Neural cell (in vitro differentiated cells): ENCODE measurements at regions not wholly inside any gene's neighbourhood (a gene's known extent, or its start where the extent isn't known, plus 50 kb on each side); places are given as distances from the start of the nearest gene placed in this dataset.

ENCODE experiments used
- H2AFZ ChIP-seq: fragments of 200-600, 300-800 bp; sonication (generic), shearing (Covaris generic); 2 replicates; pipeline ENCODE4 v1.6.0; 2014; ENCODE audit warnings: low read depth, mild to moderate bottlenecking, antibody characterized with exemption, low read length, moderate library complexity
- H3F3A ChIP-seq: fragments of 200-600 bp; shearing (Covaris generic); 2 replicates; pipeline ENCODE4 v1.6.1; 2016; ENCODE audit warnings: mild to moderate bottlenecking, moderate library complexity, mixed read lengths, antibody characterized with exemption, low read length; ENCODE audit not compliant: insufficient read depth, poor library complexity, severe bottlenecking
- H3K27ac ChIP-seq: fragments of 200-600, 300-800 bp; sonication (generic), shearing (Covaris generic); 2 replicates; pipeline ENCODE4 v1.5.1; 2014; ENCODE audit warnings: mild to moderate bottlenecking, low read length, moderate library complexity
- H3K27me3 ChIP-seq: fragments of 300-800, 200-600 bp; sonication (generic), shearing (Covaris generic); 2 replicates; pipeline ENCODE4 v1.6.0; 2014; ENCODE audit warnings: mild to moderate bottlenecking, low read depth, low read length, moderate library complexity; ENCODE audit not compliant: insufficient read depth
- H3K36me3 ChIP-seq: fragments of 300-800, 200-600 bp; sonication (generic), shearing (Covaris generic); 2 replicates; pipeline ENCODE4 v1.5.1; 2014; ENCODE audit warnings: mild to moderate bottlenecking, antibody characterized with exemption, low read length, moderate library complexity; ENCODE audit not compliant: insufficient read depth
- H3K4me2 ChIP-seq: fragments of 300-800, 200-600 bp; sonication (generic), shearing (Covaris generic); 2 replicates; pipeline ENCODE4 v1.6.0; 2014; ENCODE audit warnings: mild to moderate bottlenecking, low read length
- H3K4me3 ChIP-seq: fragments of 300-800, 200-600 bp; sonication (generic), shearing (Covaris generic); 2 replicates; pipeline ENCODE4 v1.5.1; 2014; ENCODE audit warnings: mild to moderate bottlenecking, low read length, moderate library complexity
- H3K79me2 ChIP-seq: fragments of 200-600 bp; shearing (Covaris generic); replicated peaks from 2 replicates; pipeline ENCODE4 v1.6.0; 2014; ENCODE audit warnings: mild to moderate bottlenecking, low read length, moderate library complexity; ENCODE audit not compliant: insufficient read depth
- H3K9ac ChIP-seq: fragments of 300-800, 200-600 bp; sonication (generic), shearing (Covaris generic); 2 replicates; pipeline ENCODE4 v1.6.1; 2016; ENCODE audit warnings: mild to moderate bottlenecking, low read length, mixed read lengths
- H3K9me2 ChIP-seq: fragments of 200-600 bp; shearing (Covaris generic); 2 replicates; pipeline ENCODE4 v1.6.1; 2016; ENCODE audit warnings: mild to moderate bottlenecking, low read length, mixed read lengths; ENCODE audit not compliant: insufficient read depth
- H3K9me3 ChIP-seq: fragments of 200-600, 300-800 bp; sonication (generic), shearing (Covaris generic); 2 replicates; pipeline ENCODE4 v1.6.1; 2016; ENCODE audit warnings: mild to moderate bottlenecking, mixed run types, low read length, moderate library complexity, mixed read lengths
- H4K20me1 ChIP-seq: fragments of 200-600 bp; shearing (Covaris generic); 2 replicates; pipeline ENCODE4 v1.6.1; 2016; ENCODE audit warnings: mild to moderate bottlenecking, mixed run types; ENCODE audit not compliant: insufficient read depth
- EP300 ChIP-seq: fragments of 450-650 bp; conservative IDR thresholded peaks from 2 replicates; pipeline ENCODE4 v1.6.1; 2014; ENCODE audit warnings: antibody characterized with exemption, mild to moderate bottlenecking, moderate library complexity; ENCODE audit not compliant: poor library complexity, severe bottlenecking
- EZH2 ChIP-seq: fragments of 200-600, 300-800 bp; shearing (Covaris generic), sonication (generic); IDR thresholded peaks from 2 replicates; pipeline ENCODE4 v1.6.1; 2014; ENCODE audit warnings: antibody characterized with exemption, low read length, borderline replicate concordance, mild to moderate bottlenecking; ENCODE audit not compliant: insufficient read depth, poor library complexity, severe bottlenecking
- MXI1 ChIP-seq: fragments of 450-650 bp; conservative IDR thresholded peaks from 2 replicates; pipeline ENCODE4 v1.6.1; 2014; ENCODE audit warnings: antibody characterized with exemption, mild to moderate bottlenecking; ENCODE audit not compliant: poor library complexity, severe bottlenecking
- POLR2AphosphoS5 ChIP-seq: IDR thresholded peaks from 2 replicates; pipeline ENCODE4 v1.6.1; 2012
- RAD21 ChIP-seq: fragments of 450-650 bp; conservative IDR thresholded peaks from 2 replicates; pipeline ENCODE4 v1.6.1; 2014; ENCODE audit warnings: antibody characterized with exemption, mild to moderate bottlenecking, moderate library complexity
- SMC3 ChIP-seq: fragments of 450-650 bp; conservative IDR thresholded peaks from 2 replicates; pipeline ENCODE4 v1.6.1; 2014; ENCODE audit warnings: antibody characterized with exemption, mild to moderate bottlenecking, moderate library complexity; ENCODE audit not compliant: poor library complexity
- TAF1 ChIP-seq: IDR thresholded peaks from 2 replicates; pipeline ENCODE4 v1.6.1; 2012; ENCODE audit warnings: low read depth
- TF ChIP-seq, protein P1 (sequence below): IDR thresholded peaks from 2 replicates; pipeline ENCODE4 v1.6.1; 2012; ENCODE audit warnings: borderline replicate concordance
- TF ChIP-seq, protein P2 (sequence below): fragments of 450-650 bp; IDR thresholded peaks from 2 replicates; pipeline ENCODE4 v1.5.1; 2014; ENCODE audit warnings: antibody characterized with exemption, mild to moderate bottlenecking, moderate library complexity; ENCODE audit not compliant: poor library complexity, severe bottlenecking

DNA sequence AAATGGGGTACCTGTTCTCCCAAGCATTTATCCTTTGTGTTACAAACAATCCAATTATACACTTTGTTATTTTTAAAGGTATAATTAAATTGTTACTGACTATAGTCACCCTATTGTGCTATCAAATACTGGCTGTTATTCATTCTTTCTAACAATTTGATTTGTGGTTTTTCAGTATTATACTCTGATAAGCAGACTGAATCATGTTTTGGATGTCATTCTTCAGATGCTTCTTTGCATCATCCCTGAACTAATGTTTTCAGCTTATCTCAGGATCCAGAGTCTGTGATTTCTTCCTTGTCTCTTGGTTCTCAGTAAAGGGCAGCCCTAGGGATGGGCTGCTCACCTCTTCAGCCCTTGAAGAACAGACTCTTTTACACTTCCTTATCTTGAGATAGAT, 177.8 kb upstream of the SGCD start:
- H3K36me3 ChIP-seq, result no peaks in the 10 kb centered on the region
- no peaks in the 10 kb centered on the region for H4K20me1 ChIP-seq
- no peaks in the 10 kb centered on the region for H3K27me3 ChIP-seq
- H2AFZ ChIP-seq, result no peak overlapping the region
- no peaks in the 10 kb centered on the region for H3K79me2 ChIP-seq
- H3K9me2 ChIP-seq, result no peaks in the 10 kb centered on the region
- no peaks in the 10 kb centered on the region for H3F3A ChIP-seq
- no peak overlapping the region for H3K27ac ChIP-seq
- H3K9me3 ChIP-seq, result no peaks in the 10 kb centered on the region
- TF ChIP-seq MXI1 (no peak), EZH2 (no peak), RAD21 (no peak), SMC3 (no peak), POLR2AphosphoS5 (no peak), EP300 (no peak), TAF1 (no peak)
- TF ChIP-seq, protein P1, sequence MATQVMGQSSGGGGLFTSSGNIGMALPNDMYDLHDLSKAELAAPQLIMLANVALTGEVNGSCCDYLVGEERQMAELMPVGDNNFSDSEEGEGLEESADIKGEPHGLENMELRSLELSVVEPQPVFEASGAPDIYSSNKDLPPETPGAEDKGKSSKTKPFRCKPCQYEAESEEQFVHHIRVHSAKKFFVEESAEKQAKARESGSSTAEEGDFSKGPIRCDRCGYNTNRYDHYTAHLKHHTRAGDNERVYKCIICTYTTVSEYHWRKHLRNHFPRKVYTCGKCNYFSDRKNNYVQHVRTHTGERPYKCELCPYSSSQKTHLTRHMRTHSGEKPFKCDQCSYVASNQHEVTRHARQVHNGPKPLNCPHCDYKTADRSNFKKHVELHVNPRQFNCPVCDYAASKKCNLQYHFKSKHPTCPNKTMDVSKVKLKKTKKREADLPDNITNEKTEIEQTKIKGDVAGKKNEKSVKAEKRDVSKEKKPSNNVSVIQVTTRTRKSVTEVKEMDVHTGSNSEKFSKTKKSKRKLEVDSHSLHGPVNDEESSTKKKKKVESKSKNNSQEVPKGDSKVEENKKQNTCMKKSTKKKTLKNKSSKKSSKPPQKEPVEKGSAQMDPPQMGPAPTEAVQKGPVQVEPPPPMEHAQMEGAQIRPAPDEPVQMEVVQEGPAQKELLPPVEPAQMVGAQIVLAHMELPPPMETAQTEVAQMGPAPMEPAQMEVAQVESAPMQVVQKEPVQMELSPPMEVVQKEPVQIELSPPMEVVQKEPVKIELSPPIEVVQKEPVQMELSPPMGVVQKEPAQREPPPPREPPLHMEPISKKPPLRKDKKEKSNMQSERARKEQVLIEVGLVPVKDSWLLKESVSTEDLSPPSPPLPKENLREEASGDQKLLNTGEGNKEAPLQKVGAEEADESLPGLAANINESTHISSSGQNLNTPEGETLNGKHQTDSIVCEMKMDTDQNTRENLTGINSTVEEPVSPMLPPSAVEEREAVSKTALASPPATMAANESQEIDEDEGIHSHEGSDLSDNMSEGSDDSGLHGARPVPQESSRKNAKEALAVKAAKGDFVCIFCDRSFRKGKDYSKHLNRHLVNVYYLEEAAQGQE, result no peak
- TF ChIP-seq, protein P2, sequence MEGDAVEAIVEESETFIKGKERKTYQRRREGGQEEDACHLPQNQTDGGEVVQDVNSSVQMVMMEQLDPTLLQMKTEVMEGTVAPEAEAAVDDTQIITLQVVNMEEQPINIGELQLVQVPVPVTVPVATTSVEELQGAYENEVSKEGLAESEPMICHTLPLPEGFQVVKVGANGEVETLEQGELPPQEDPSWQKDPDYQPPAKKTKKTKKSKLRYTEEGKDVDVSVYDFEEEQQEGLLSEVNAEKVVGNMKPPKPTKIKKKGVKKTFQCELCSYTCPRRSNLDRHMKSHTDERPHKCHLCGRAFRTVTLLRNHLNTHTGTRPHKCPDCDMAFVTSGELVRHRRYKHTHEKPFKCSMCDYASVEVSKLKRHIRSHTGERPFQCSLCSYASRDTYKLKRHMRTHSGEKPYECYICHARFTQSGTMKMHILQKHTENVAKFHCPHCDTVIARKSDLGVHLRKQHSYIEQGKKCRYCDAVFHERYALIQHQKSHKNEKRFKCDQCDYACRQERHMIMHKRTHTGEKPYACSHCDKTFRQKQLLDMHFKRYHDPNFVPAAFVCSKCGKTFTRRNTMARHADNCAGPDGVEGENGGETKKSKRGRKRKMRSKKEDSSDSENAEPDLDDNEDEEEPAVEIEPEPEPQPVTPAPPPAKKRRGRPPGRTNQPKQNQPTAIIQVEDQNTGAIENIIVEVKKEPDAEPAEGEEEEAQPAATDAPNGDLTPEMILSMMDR, result no peak
- H3K9ac ChIP-seq, result no peak overlapping the region
- H3K4me3 ChIP-seq, result no peak overlapping the region
- H3K4me2 ChIP-seq, result no peak overlapping the region

DNA sequence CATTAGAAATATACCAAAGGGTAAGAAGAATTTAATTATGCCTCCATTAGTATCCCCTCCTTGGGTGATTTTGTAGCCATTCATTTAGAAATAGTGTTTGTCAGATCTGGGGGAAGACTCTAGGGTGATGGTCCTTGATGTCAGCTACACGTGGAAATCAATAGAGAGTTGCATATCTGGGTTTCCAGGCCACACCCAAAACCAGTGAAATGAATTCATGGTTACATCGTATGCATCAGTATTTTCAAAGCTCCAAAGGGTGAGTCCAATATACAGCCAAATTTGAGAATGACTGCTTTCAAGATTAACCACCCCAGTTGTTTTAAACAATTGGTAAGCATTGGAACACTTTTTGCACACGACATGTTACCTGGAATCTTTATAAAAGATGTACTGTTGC, 173.4 kb upstream of the SGCD start:
- Histone ChIP-seq H3F3A (no peaks in the 10 kb centered on the region), H3K27me3 (no peaks in the 10 kb centered on the region), H3K9ac (no peak overlapping the region), H3K27ac (no peak overlapping the region), H3K4me2 (no peak overlapping the region), H4K20me1 (no peaks in the 10 kb centered on the region), H3K9me2 (no peaks in the 10 kb centered on the region), H3K36me3 (no peaks in the 10 kb centered on the region), H3K79me2 (no peaks in the 10 kb centered on the region), H3K9me3 (no peaks in the 10 kb centered on the region), H2AFZ (no peak overlapping the region), H3K4me3 (no peak overlapping the region)
- TF ChIP-seq SMC3, result no peak
- TF ChIP-seq EP300, result no peak
- no peak for TF ChIP-seq MXI1
- TF ChIP-seq, protein P2, result no peak
- no peak for TF ChIP-seq TAF1
- TF ChIP-seq RAD21, result no peak
- TF ChIP-seq, protein P1, result no peak
- no peak for TF ChIP-seq EZH2
- TF ChIP-seq POLR2AphosphoS5, result no peak
